CD14-positive monocyte (primary cell): ENCODE measurements at regions not wholly inside any gene's neighbourhood (a gene's known extent, or its start where the extent isn't known, plus 50 kb on each side); places are given as distances from the start of the nearest gene placed in this dataset.

ENCODE experiments used
- DNase-seq, 3 donors: peaks; one replicate each; pipeline ENCODE4 v3.0.0-alpha.2; 2011 to 2022
- H2AFZ ChIP-seq: 2 replicates; pipeline ENCODE4 v1.6.0; 2012; ENCODE audit warnings: mild to moderate bottlenecking, low read depth, low read length, inconsistent platforms; ENCODE audit not compliant: insufficient read depth, poor library complexity, severe bottlenecking
- H3K27ac ChIP-seq, 2 donors: 1 replicate in 1 of 2; 2 replicates in 1 of 2; pipeline ENCODE4 v1.5.1; 2012 to 2013; ENCODE audit warnings: low read length in 2 of 2, control low read depth in 1 of 2, inconsistent platforms in 1 of 2, low read depth in 1 of 2, mild to moderate bottlenecking in 1 of 2
- H3K27me3 ChIP-seq, 2 donors: one replicate each; pipeline versions ENCODE4 v1.6.0 to v1.6.1; 2011 to 2013; ENCODE audit warnings: low read length in 2 of 2; ENCODE audit not compliant: control insufficient read depth in 2 of 2, insufficient read depth in 2 of 2
- H3K36me3 ChIP-seq, 2 donors: replicated peaks in 1 of 2; 1 replicate in 1 of 2; 2 replicates in 1 of 2; pipeline versions ENCODE4 v1.5.1 to v1.6.1; 2012 to 2013; ENCODE audit warnings: low read length in 2 of 2, control low read depth in 1 of 2, inconsistent platforms in 1 of 2, mild to moderate bottlenecking in 1 of 2; ENCODE audit not compliant: insufficient read depth in 2 of 2, control insufficient read depth in 1 of 2
- H3K4me1 ChIP-seq, 2 donors: 1 replicate in 1 of 2; 2 replicates in 1 of 2; pipeline versions ENCODE4 v1.5.1 to v1.6.1; 2012 to 2013; ENCODE audit warnings: low read length in 2 of 2, control low read depth in 1 of 2, inconsistent platforms in 1 of 2, mild to moderate bottlenecking in 1 of 2, moderate library complexity in 1 of 2; ENCODE audit not compliant: insufficient read depth in 2 of 2, control insufficient read depth in 1 of 2
- H3K4me2 ChIP-seq: replicated peaks from 2 replicates; pipeline ENCODE3; 2012; ENCODE audit warnings: low read length, moderate library complexity, mild to moderate bottlenecking; ENCODE audit not compliant: poor library complexity, severe bottlenecking; ENCODE audit errors: extremely low read depth
- H3K4me3 ChIP-seq, 3 experiments: fragments of 200-600 bp in 1 of 3; sonication (generic) in 1 of 3; replicated peaks in 1 of 3; 1 replicate in 2 of 3; 2 replicates in 1 of 3; pipeline ENCODE4 v1.5.1; 2011 to 2013; ENCODE audit warnings: low read length in 3 of 3, mild to moderate bottlenecking in 3 of 3, control low read depth in 2 of 3, low read depth in 2 of 3, inconsistent platforms in 1 of 3, moderate library complexity in 1 of 3
- H3K79me2 ChIP-seq: 2 replicates; pipeline ENCODE4 v1.6.0; 2012; ENCODE audit warnings: mild to moderate bottlenecking, control low read depth, inconsistent platforms, low read length, moderate library complexity; ENCODE audit not compliant: insufficient read depth
- H3K9ac ChIP-seq: 2 replicates; pipeline ENCODE4 v1.6.0; 2017; ENCODE audit warnings: low read length, mild to moderate bottlenecking; ENCODE audit not compliant: insufficient read depth, poor library complexity, severe bottlenecking
- H3K9me3 ChIP-seq, 2 donors: replicated peaks in 1 of 2; 1 replicate in 1 of 2; 2 replicates in 1 of 2; pipeline versions ENCODE4 v1.5.1 to v1.6.1; 2012 to 2013; ENCODE audit warnings: low read length in 2 of 2, control low read depth in 1 of 2; ENCODE audit not compliant: control insufficient read depth in 1 of 2, insufficient read depth in 1 of 2
- H4K20me1 ChIP-seq: 2 replicates; pipeline ENCODE4 v1.6.0; 2012; ENCODE audit warnings: mild to moderate bottlenecking, low read length, control low read depth, moderate library complexity; ENCODE audit not compliant: insufficient read depth
- H3K27ac Mint-ChIP-seq, 7 donors: one replicate each; pipeline ENCODE4 v1.8.0; 2020; ENCODE audit warnings: mild to moderate bottlenecking in 7 of 7, mixed read lengths in 7 of 7, moderate library complexity in 6 of 7, inconsistent platforms in 2 of 7
- H3K27me3 Mint-ChIP-seq, 3 donors: one replicate each; pipeline ENCODE4 v1.8.0; 2021 to 2022; ENCODE audit warnings: low read depth in 3 of 3, mild to moderate bottlenecking in 3 of 3, mixed read lengths in 3 of 3, moderate library complexity in 3 of 3, inconsistent platforms in 1 of 3
- H3K36me3 Mint-ChIP-seq, 2 donors: one replicate each; pipeline ENCODE4 v1.8.0; 2020; ENCODE audit warnings: mixed read lengths in 2 of 2, inconsistent platforms in 1 of 2, mild to moderate bottlenecking in 1 of 2
- H3K4me1 Mint-ChIP-seq: one replicate; pipeline ENCODE4 v1.8.0; 2020; ENCODE audit warnings: mild to moderate bottlenecking, mixed read lengths
- H3K4me3 Mint-ChIP-seq, 2 donors: one replicate each; pipeline ENCODE4 v1.8.0; 2020; ENCODE audit warnings: mild to moderate bottlenecking in 2 of 2, mixed read lengths in 2 of 2, moderate library complexity in 1 of 2
- H3K9me3 Mint-ChIP-seq, 7 donors: one replicate each; pipeline ENCODE4 v1.8.0; 2020 to 2022; ENCODE audit warnings: mixed read lengths in 7 of 7, mild to moderate bottlenecking in 6 of 7, moderate library complexity in 6 of 7, inconsistent platforms in 2 of 7
- WGBS: methylation state at CpG from one replicate; pipeline ENCODE4 v1.1.5; 2013; ENCODE audit warnings: missing lambda C conversion rate; ENCODE audit not compliant: insufficient coverage; 5-methylcytosine and 5-hydroxymethylcytosine counted together
- intact Hi-C, 2 donors: fragments of 100-400 bp; cut with micrococcal nuclease; formaldehyde crosslinking; loops; one replicate each; pipeline versions ENCODE4 v1.15.0 to v1.15.1; 2023
- TF ChIP-seq, protein P1 (sequence below): fragments of 200-600 bp; IDR thresholded peaks from one replicate; pipeline ENCODE4 v1.8.0; 2022; ENCODE audit warnings: antibody characterized with exemption, mild to moderate bottlenecking

- Histone ChIP-seq H3K4me3 (no peak overlapping the region), H3K9ac (no peak overlapping the region), H3K36me3 (no peaks in the 10 kb centered on the region), H3K4me1 (no peaks in the 10 kb centered on the region), H3K27me3 (no peaks in the 10 kb centered on the region), H3K79me2 (no peaks in the 10 kb centered on the region), H2AFZ (no peak overlapping the region), H4K20me1 (no peaks in the 10 kb centered on the region), H3K4me2 (no peak overlapping the region), H3K9me3 (no peaks in the 10 kb centered on the region), H3K27ac (no peak overlapping the region)
- TF ChIP-seq, protein P1, sequence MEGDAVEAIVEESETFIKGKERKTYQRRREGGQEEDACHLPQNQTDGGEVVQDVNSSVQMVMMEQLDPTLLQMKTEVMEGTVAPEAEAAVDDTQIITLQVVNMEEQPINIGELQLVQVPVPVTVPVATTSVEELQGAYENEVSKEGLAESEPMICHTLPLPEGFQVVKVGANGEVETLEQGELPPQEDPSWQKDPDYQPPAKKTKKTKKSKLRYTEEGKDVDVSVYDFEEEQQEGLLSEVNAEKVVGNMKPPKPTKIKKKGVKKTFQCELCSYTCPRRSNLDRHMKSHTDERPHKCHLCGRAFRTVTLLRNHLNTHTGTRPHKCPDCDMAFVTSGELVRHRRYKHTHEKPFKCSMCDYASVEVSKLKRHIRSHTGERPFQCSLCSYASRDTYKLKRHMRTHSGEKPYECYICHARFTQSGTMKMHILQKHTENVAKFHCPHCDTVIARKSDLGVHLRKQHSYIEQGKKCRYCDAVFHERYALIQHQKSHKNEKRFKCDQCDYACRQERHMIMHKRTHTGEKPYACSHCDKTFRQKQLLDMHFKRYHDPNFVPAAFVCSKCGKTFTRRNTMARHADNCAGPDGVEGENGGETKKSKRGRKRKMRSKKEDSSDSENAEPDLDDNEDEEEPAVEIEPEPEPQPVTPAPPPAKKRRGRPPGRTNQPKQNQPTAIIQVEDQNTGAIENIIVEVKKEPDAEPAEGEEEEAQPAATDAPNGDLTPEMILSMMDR = no peak
- Mint-ChIP-seq H3K27ac (no peak overlapping the region), H3K36me3 (no peaks in the 10 kb centered on the region), H3K9me3 (peaks cover 0 to 1% (median 0%) of the 10 kb centered on the region in 7 donors), H3K4me3 (no peak overlapping the region), H3K4me1 (peaks cover 2% of the 10 kb centered on the region), H3K27me3 (peaks cover 0 to 2% (median 1%) of the 10 kb centered on the region in 3 donors)
- no CpG with 5 or more reads among the region's 1 CpG for WGBS
- no peak for DNase-seq
- intact Hi-C loops = no loop called here
These were observed 77.6 kb upstream of the PRKCQ start for GRCh38 chr10:6657669-6658068.

GRCh38 chr10:6657196-6657595 lies 77.1 kb upstream of the PRKCQ start:
- H3K9me3 Mint-ChIP-seq = peaks cover 0 to 1% (median 0%) of the 10 kb centered on the region in 7 donors
- Histone ChIP-seq H3K79me2 (no peaks in the 10 kb centered on the region), H3K9me3 (no peaks in the 10 kb centered on the region), H2AFZ (no peak overlapping the region), H4K20me1 (no peaks in the 10 kb centered on the region), H3K27me3 (no peaks in the 10 kb centered on the region), H3K27ac (no peak overlapping the region), H3K4me1 (no peaks in the 10 kb centered on the region), H3K4me3 (no peak overlapping the region), H3K4me2 (no peak overlapping the region), H3K9ac (no peak overlapping the region), H3K36me3 (no peaks in the 10 kb centered on the region)
- H3K4me1 Mint-ChIP-seq = peaks cover 2% of the 10 kb centered on the region
- H3K27me3 Mint-ChIP-seq = peaks cover 0 to 2% (median 1%) of the 10 kb centered on the region in 3 donors
- TF ChIP-seq, protein P1 = no peak
- intact Hi-C loops = no loop called here
- no peak for DNase-seq
- 0% methylated on average over 1 of the region's 2 CpGs for WGBS
- H3K27ac Mint-ChIP-seq = no peak overlapping the region
- H3K36me3 Mint-ChIP-seq = no peaks in the 10 kb centered on the region
- no peak overlapping the region for H3K4me3 Mint-ChIP-seq
